Smooth muscle cell (in vitro differentiated cells): ENCODE measurements at regions not wholly inside any gene's neighbourhood (a gene's known extent, or its start where the extent isn't known, plus 50 kb on each side); places are given as distances from the start of the nearest gene placed in this dataset.
A peak's percentile ranks its signal among the peaks of the same experiment; 100 is the strongest.

Experiments
- DNase-seq: peaks from one replicate; lab custom pipeline; 2025; ENCODE audit not compliant: unreplicated experiment; lab: John Stamatoyannopoulos, UW
- H2AFZ ChIP-seq: fragments of 200-600 bp; sonication (generic); 2 replicates; pipeline ENCODE4 v1.6.0; 2016; ENCODE audit warnings: antibody characterized with exemption, low read depth, mild to moderate bottlenecking
- H3F3A ChIP-seq: fragments of 200-600 bp; sonication (generic); 2 replicates; pipeline ENCODE4 v1.6.0; 2017; ENCODE audit warnings: antibody characterized with exemption, low read depth
- H3K27ac ChIP-seq: fragments of 200-600 bp; sonication (generic); 2 replicates; pipeline ENCODE4 v1.5.1; 2016; ENCODE audit warnings: low read depth, mild to moderate bottlenecking
- H3K27me3 ChIP-seq: fragments of 200-600 bp; sonication (generic); 2 replicates; pipeline ENCODE4 v1.6.1; 2016; ENCODE audit warnings: low read depth, mild to moderate bottlenecking
- H3K36me3 ChIP-seq: fragments of 200-600 bp; sonication (generic); 2 replicates; pipeline ENCODE4 v1.5.1; 2016; ENCODE audit warnings: low read depth
- H3K4me1 ChIP-seq: fragments of 200-600 bp; sonication (generic); 2 replicates; pipeline ENCODE4 v1.5.1; 2016; ENCODE audit warnings: low read depth
- H3K4me2 ChIP-seq: fragments of 200-600 bp; sonication (generic); 2 replicates; pipeline ENCODE4 v1.6.0; 2016; ENCODE audit warnings: mild to moderate bottlenecking
- H3K4me3 ChIP-seq: fragments of 200-600 bp; sonication (generic); 2 replicates; pipeline ENCODE4 v1.5.1; 2016; ENCODE audit warnings: mild to moderate bottlenecking
- H3K79me2 ChIP-seq: fragments of 200-600 bp; sonication (generic); 2 replicates; pipeline ENCODE4 v1.6.0; 2016; ENCODE audit warnings: low read depth, mild to moderate bottlenecking
- H3K9ac ChIP-seq: fragments of 200-600 bp; sonication (generic); 2 replicates; pipeline ENCODE4 v1.6.0; 2016; ENCODE audit warnings: low read depth
- H3K9me3 ChIP-seq: fragments of 200-600 bp; sonication (generic); replicated peaks from 2 replicates; pipeline ENCODE4 v1.5.1; 2016; ENCODE audit warnings: low read depth
- H4K20me1 ChIP-seq: fragments of 200-600 bp; sonication (generic); 2 replicates; pipeline ENCODE4 v1.6.0; 2016; ENCODE audit warnings: low read depth
- CTCF ChIP-seq: fragments of 200-600 bp; sonication (generic); IDR thresholded peaks from 2 replicates; pipeline ENCODE4 v1.5.1; 2017; ENCODE audit warnings: borderline replicate concordance, mild to moderate bottlenecking, antibody characterized with exemption; ENCODE audit not compliant: insufficient read depth, poor library complexity, severe bottlenecking
- WGBS: methylation state at CpG from one replicate; pipeline ENCODE4 v1.1.7; 2016; ENCODE audit warnings: low lambda C conversion rate; 5-methylcytosine and 5-hydroxymethylcytosine counted together

GRCh38 chr16:55133654-55134053 lies 190.3 kb upstream of the IRX6 start:
- no peak for DNase-seq
- no peaks in the 10 kb centered on the region for H3F3A ChIP-seq

GRCh38 chr16:55136356-55137150 lies 187.4 kb upstream of the IRX6 start:
- DNase-seq: no peak
- H3K79me2 ChIP-seq: no peaks in the 10 kb centered on the region
- no peaks in the 10 kb centered on the region for H3K36me3 ChIP-seq
- 61% methylated on average over 1 of the region's 1 CpG for WGBS
- no peak overlapping the region for H3K4me2 ChIP-seq
- H3K9me3 ChIP-seq: no peaks in the 10 kb centered on the region
- H3K27me3 ChIP-seq: no peaks in the 10 kb centered on the region
- H3K4me3 ChIP-seq: no peak overlapping the region
- no peaks in the 10 kb centered on the region for H4K20me1 ChIP-seq
- peak overlapping the region; percentile 48 for H3K9ac ChIP-seq
- TF ChIP-seq CTCF: no peak
- H3K4me1 ChIP-seq: no peaks in the 10 kb centered on the region
- H3K27ac ChIP-seq: peak overlapping the region; percentile 89
- H3F3A ChIP-seq: no peaks in the 10 kb centered on the region
- no peak overlapping the region for H2AFZ ChIP-seq

More at GRCh38 chr16:55133654-55134053, 190.3 kb upstream of the IRX6 start:
- H3K9ac ChIP-seq: no peak overlapping the region
- no peak overlapping the region for H3K4me3 ChIP-seq
- no peaks in the 10 kb centered on the region for H3K4me1 ChIP-seq
- H4K20me1 ChIP-seq: no peaks in the 10 kb centered on the region
- H3K27ac ChIP-seq: no peak overlapping the region
- H2AFZ ChIP-seq: no peak overlapping the region
- WGBS: 75% methylated on average over 3 of the region's 3 CpGs
- H3K27me3 ChIP-seq: no peaks in the 10 kb centered on the region
- no peaks in the 10 kb centered on the region for H3K9me3 ChIP-seq
- TF ChIP-seq CTCF: no peak
- H3K4me2 ChIP-seq: no peak overlapping the region
- no peaks in the 10 kb centered on the region for H3K36me3 ChIP-seq
- no peaks in the 10 kb centered on the region for H3K79me2 ChIP-seq

- Histone ChIP-seq H3K9me3 (no peaks in the 10 kb centered on the region), H3K9ac (no peak overlapping the region), H2AFZ (no peak overlapping the region), H3K36me3 (no peaks in the 10 kb centered on the region), H3K79me2 (no peaks in the 10 kb centered on the region), H3F3A (no peaks in the 10 kb centered on the region), H4K20me1 (no peaks in the 10 kb centered on the region), H3K27me3 (no peaks in the 10 kb centered on the region), H3K4me3 (no peak overlapping the region), H3K27ac (no peak overlapping the region), H3K4me2 (no peak overlapping the region), H3K4me1 (no peaks in the 10 kb centered on the region)
- WGBS: 80% methylated on average over 3 of the region's 3 CpGs
- no peak for TF ChIP-seq CTCF
- no peak for DNase-seq
These were observed 185.7 kb upstream of the IRX6 start for GRCh38 chr16:55138298-55138697.

- Histone ChIP-seq H3F3A (peaks cover 12% of the 10 kb centered on the region), H3K79me2 (no peaks in the 10 kb centered on the region), H3K4me3 (no peak overlapping the region), H2AFZ (no peak overlapping the region), H3K9me3 (no peaks in the 10 kb centered on the region), H3K4me2 (no peak overlapping the region), H3K27me3 (no peaks in the 10 kb centered on the region), H3K9ac (no peak overlapping the region), H3K27ac (no peak overlapping the region), H3K4me1 (no peaks in the 10 kb centered on the region), H3K36me3 (no peaks in the 10 kb centered on the region), H4K20me1 (no peaks in the 10 kb centered on the region)
- no peak for TF ChIP-seq CTCF
- DNase-seq: no peak
- WGBS: 83% methylated on average over 4 of the region's 4 CpGs
These were observed 181.6 kb upstream of the IRX6 start for GRCh38 chr16:55142405-55142804.
